Fibroblast of lung (primary cell): ENCODE measurements at regions not wholly inside any gene's neighbourhood (a gene's known extent, or its start where the extent isn't known, plus 50 kb on each side); places are given as distances from the start of the nearest gene placed in this dataset.

ENCODE experiments used
- CTCF ChIP-seq, 2 donors: IDR thresholded peaks in 1 of 2; conservative IDR thresholded peaks in 1 of 2; 1 replicate in 1 of 2; 2 replicates in 1 of 2; pipeline ENCODE4 v1.5.1; 2011 to 2012; ENCODE audit warnings: low read length in 2 of 2, control low read depth in 1 of 2, inconsistent platforms in 1 of 2, low read depth in 1 of 2, mild to moderate bottlenecking in 1 of 2
- EZH2 ChIP-seq: IDR thresholded peaks from 2 replicates; pipeline ENCODE4 v1.5.1; 2012; ENCODE audit warnings: low read length, control low read depth, mild to moderate bottlenecking; ENCODE audit errors: missing control alignments

GRCh38 chr3:107269136-107269535 lies 108.1 kb upstream of the CCDC54 start:
- TF ChIP-seq EZH2 (no peak), CTCF (conservative IDR thresholded peaks at IDR 0.05 in 1 of 2, IDR thresholded peaks at IDR 0.05 in 1 of 2; ENCODE audit: low read depth in 1 of 2, low read length in 2 of 2) (no peak)
